Common myeloid progenitor, CD34-positive (primary cell): ENCODE measurements at regions not wholly inside any gene's neighbourhood (a gene's known extent, or its start where the extent isn't known, plus 50 kb on each side); places are given as distances from the start of the nearest gene placed in this dataset.
"Not testable (repeated sequence)": the region's sequence is repeated elsewhere in the genome, so short reads cannot be mapped to it uniquely, and the experiment has no call there.

ENCODE experiments used
- CTCF ChIA-PET: fragments of 350-600 bp; sonication (Branson Sonifier 250); formaldehyde crosslinking; loops from one replicate; lab custom pipeline; 2021; ENCODE audit warnings: antibody characterized with exemption; lab: Charles Lee
- POLR2A ChIA-PET: fragments of 350-600 bp; sonication (Branson Sonifier 250); formaldehyde crosslinking; loops from one replicate; lab custom pipeline; 2021; ENCODE audit warnings: antibody characterized with exemption; lab: Charles Lee
- DNase-seq, 3 donors: peaks; one replicate each; pipeline versions ENCODE4 v3.0.0 to v3.0.0-alpha.2; 2013
- H3K27ac ChIP-seq, 2 experiments: 1 replicate in 1 of 2; 2 replicates in 1 of 2; pipeline ENCODE4 v1.7.0; 2013; ENCODE audit warnings: inconsistent platforms in 2 of 2, low read length in 2 of 2, mild to moderate bottlenecking in 2 of 2, low read depth in 1 of 2, moderate library complexity in 1 of 2; ENCODE audit not compliant: severe bottlenecking in 2 of 2, insufficient read depth in 1 of 2, poor library complexity in 1 of 2
- H3K27me3 ChIP-seq, 5 experiments: replicated peaks in 2 of 5; 1 replicate in 3 of 5; 2 replicates in 2 of 5; pipeline versions ENCODE4 v1.6.1 to v1.7.0; 2013; ENCODE audit warnings: low read length in 4 of 5, mild to moderate bottlenecking in 2 of 5, moderate library complexity in 2 of 5, inconsistent platforms in 1 of 5; ENCODE audit not compliant: insufficient read depth in 5 of 5, control insufficient read depth in 4 of 5
- H3K36me3 ChIP-seq, 4 experiments: 1 replicate in 2 of 4; 2 replicates in 2 of 4; pipeline versions ENCODE4 v1.6.1 to v1.7.0; 2013; ENCODE audit warnings: low read length in 3 of 4, control low read depth in 1 of 4, mild to moderate bottlenecking in 1 of 4; ENCODE audit not compliant: control insufficient read depth in 4 of 4, insufficient read depth in 4 of 4
- H3K4me1 ChIP-seq, 4 experiments: 1 replicate in 3 of 4; 2 replicates in 1 of 4; pipeline versions ENCODE4 v1.6.1 to v1.7.1; 2013; ENCODE audit warnings: low read length in 3 of 4, mild to moderate bottlenecking in 3 of 4, control low read depth in 1 of 4, inconsistent platforms in 1 of 4, moderate library complexity in 1 of 4; ENCODE audit not compliant: control insufficient read depth in 4 of 4, insufficient read depth in 4 of 4; ENCODE audit errors: control extremely low read depth in 1 of 4
- H3K4me3 ChIP-seq, 7 experiments: 1 replicate in 4 of 7; 2 replicates in 3 of 7; pipeline versions ENCODE4 v1.5.1 to v1.7.0; 2013; ENCODE audit warnings: mild to moderate bottlenecking in 7 of 7, low read length in 6 of 7, moderate library complexity in 6 of 7, inconsistent platforms in 2 of 7, low read depth in 2 of 7, control low read depth in 1 of 7; ENCODE audit not compliant: insufficient read depth in 4 of 7, control insufficient read depth in 1 of 7; ENCODE audit errors: extremely low read depth in 1 of 7
- H3K9me3 ChIP-seq, 5 experiments: 1 replicate in 4 of 5; 2 replicates in 1 of 5; pipeline versions ENCODE4 v1.6.1 to v1.7.1; 2013; ENCODE audit warnings: low read length in 4 of 5, mild to moderate bottlenecking in 2 of 5, inconsistent platforms in 1 of 5, low read depth in 1 of 5, moderate library complexity in 1 of 5; ENCODE audit not compliant: control insufficient read depth in 4 of 5, insufficient read depth in 2 of 5; ENCODE audit errors: control extremely low read depth in 1 of 5
- WGBS: methylation state at CpG from one replicate; pipeline ENCODE4 v1.1.5; 2013; ENCODE audit not compliant: insufficient coverage; 5-methylcytosine and 5-hydroxymethylcytosine counted together

GRCh38 chr3:164007765-164008164 lies 1070.5 kb downstream of the SI start:
- H3K4me1 ChIP-seq = no peaks in the 10 kb centered on the region
- no peak overlapping the region for H3K27ac ChIP-seq
- H3K27me3 ChIP-seq = no peaks in the 10 kb centered on the region
- no peaks in the 10 kb centered on the region for H3K36me3 ChIP-seq
- no peaks in the 10 kb centered on the region for H3K9me3 ChIP-seq
- ChIA-PET CTCF (no interaction called here), POLR2A (no interaction called here)
- no peak overlapping the region for H3K4me3 ChIP-seq
- no CpG with 5 or more reads among the region's 1 CpG for WGBS
- DNase-seq = no peak

GRCh38 chr3:164004205-164004604 lies 1074.1 kb downstream of the SI start:
- Histone ChIP-seq H3K4me1 (no peaks in the 10 kb centered on the region), H3K9me3 (peaks cover 0 to 2% (median 0%) of the 10 kb centered on the region in 5 experiments), H3K27ac (no peak overlapping the region), H3K36me3 (no peaks in the 10 kb centered on the region), H3K27me3 (no peaks in the 10 kb centered on the region), H3K4me3 (no peak overlapping the region)
- 85% methylated on average over 17 of the region's 22 CpGs for WGBS
- POLR2A ChIA-PET = no interaction called here
- DNase-seq = no peak
- CTCF ChIA-PET = no interaction called here

GRCh38 chr3:164003016-164003415 lies 1075.3 kb downstream of the SI start:
- DNase-seq, H3K36me3 ChIP-seq, CTCF ChIA-PET, H3K27ac ChIP-seq, H3K4me1 ChIP-seq, H3K4me3 ChIP-seq, POLR2A ChIA-PET, H3K27me3 ChIP-seq, H3K9me3 ChIP-seq: not testable (repeated sequence)
- WGBS = 97% methylated on average over 17 of the region's 21 CpGs

GRCh38 chr3:163983940-163984339 lies 1094.4 kb downstream of the SI start:
- Histone ChIP-seq H3K27me3 (no peaks in the 10 kb centered on the region), H3K36me3 (no peaks in the 10 kb centered on the region), H3K9me3 (no peaks in the 10 kb centered on the region), H3K4me3 (no peak overlapping the region), H3K27ac (no peak overlapping the region), H3K4me1 (no peaks in the 10 kb centered on the region)
- CTCF ChIA-PET = no interaction called here
- POLR2A ChIA-PET = no interaction called here
- WGBS = no CpG with 5 or more reads among the region's 6 CpGs
- DNase-seq = no peak

GRCh38 chr3:163971861-163972260 lies 1106.4 kb downstream of the SI start:
- CTCF ChIA-PET = no interaction called here
- POLR2A ChIA-PET = no interaction called here

GRCh38 chr3:163957072-163957471 lies 1121.2 kb downstream of the SI start:
- Histone ChIP-seq H3K4me3 (no peak overlapping the region), H3K9me3 (no peaks in the 10 kb centered on the region), H3K4me1 (no peaks in the 10 kb centered on the region), H3K27me3 (no peaks in the 10 kb centered on the region), H3K36me3 (no peaks in the 10 kb centered on the region), H3K27ac (no peak overlapping the region)
- ChIA-PET POLR2A (no interaction called here), CTCF (no interaction called here)
- DNase-seq = no peak

More at GRCh38 chr3:163971861-163972260, 1106.4 kb downstream of the SI start:
- H3K4me3 ChIP-seq = no peak overlapping the region
- peaks cover 0 to 1% (median 0%) of the 10 kb centered on the region in 5 experiments for H3K9me3 ChIP-seq
- no peak overlapping the region for H3K27ac ChIP-seq
- no peaks in the 10 kb centered on the region for H3K4me1 ChIP-seq
- H3K27me3 ChIP-seq = no peaks in the 10 kb centered on the region
- no peak for DNase-seq
- H3K36me3 ChIP-seq = no peaks in the 10 kb centered on the region

- Histone ChIP-seq H3K4me3 (no peak overlapping the region), H3K9me3 (no peaks in the 10 kb centered on the region), H3K27ac (no peak overlapping the region), H3K36me3 (no peaks in the 10 kb centered on the region), H3K27me3 (no peaks in the 10 kb centered on the region), H3K4me1 (no peaks in the 10 kb centered on the region)
- ChIA-PET POLR2A (no interaction called here), CTCF (no interaction called here)
- WGBS = 74% methylated on average over 6 of the region's 9 CpGs
- no peak for DNase-seq
Measured at GRCh38 chr3:163953526-163953925, 1124.8 kb downstream of the SI start.
